ENCODE measurements at regions not wholly inside any gene's neighbourhood (a gene's known extent, or its start where the extent isn't known, plus 50 kb on each side); places are given as distances from the start of the nearest gene placed in this dataset.

DNA sequence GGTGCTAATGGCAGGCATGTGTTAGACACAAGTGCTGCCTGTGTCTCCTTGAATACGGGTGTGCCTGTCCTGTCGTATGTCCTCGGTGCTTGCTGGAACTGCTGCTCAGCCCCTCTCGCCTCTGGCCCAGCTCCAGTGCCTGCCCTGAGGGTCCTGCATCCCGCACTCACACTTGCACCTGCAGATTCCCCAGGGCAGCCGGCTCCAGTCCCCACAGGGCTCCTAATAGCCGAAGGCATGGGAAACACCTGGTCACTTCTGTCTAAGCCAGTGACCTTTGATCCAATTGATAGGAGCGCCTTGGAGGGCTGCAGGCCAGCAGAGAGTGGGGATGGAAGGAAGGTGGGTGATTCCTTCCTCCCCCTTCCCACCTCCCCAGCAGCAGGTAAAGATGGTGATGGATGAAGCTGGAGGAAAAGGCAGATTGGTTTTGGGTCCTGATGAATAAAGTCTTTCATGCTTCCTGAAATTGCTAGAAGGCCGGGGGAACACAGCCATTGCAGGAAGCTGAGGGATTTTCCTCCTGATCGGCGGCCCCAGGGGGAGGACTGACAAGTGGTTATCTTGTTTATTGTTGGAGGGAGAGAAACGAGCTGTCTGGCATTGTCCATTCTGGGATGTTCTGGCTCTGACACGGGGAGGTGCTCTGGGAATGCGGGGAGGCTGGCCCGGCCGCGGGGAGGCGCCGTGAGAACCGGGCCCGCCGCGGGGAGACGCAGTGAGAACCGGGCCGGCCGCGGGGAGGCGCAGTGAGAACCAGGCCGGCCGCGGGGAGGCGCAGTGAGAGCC lies 110.9 kb upstream of the B3GAT1 start:
- no peak overlapping the region for H3K4me3 ChIP-seq (ENCODE audit: low read depth, poor library complexity, severe bottlenecking)
- TF ChIP-seq, protein P1, sequence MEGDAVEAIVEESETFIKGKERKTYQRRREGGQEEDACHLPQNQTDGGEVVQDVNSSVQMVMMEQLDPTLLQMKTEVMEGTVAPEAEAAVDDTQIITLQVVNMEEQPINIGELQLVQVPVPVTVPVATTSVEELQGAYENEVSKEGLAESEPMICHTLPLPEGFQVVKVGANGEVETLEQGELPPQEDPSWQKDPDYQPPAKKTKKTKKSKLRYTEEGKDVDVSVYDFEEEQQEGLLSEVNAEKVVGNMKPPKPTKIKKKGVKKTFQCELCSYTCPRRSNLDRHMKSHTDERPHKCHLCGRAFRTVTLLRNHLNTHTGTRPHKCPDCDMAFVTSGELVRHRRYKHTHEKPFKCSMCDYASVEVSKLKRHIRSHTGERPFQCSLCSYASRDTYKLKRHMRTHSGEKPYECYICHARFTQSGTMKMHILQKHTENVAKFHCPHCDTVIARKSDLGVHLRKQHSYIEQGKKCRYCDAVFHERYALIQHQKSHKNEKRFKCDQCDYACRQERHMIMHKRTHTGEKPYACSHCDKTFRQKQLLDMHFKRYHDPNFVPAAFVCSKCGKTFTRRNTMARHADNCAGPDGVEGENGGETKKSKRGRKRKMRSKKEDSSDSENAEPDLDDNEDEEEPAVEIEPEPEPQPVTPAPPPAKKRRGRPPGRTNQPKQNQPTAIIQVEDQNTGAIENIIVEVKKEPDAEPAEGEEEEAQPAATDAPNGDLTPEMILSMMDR (IDR thresholded peaks at IDR 0.05) = no peak
- intact Hi-C loops (cut with DNase I; ENCODE audit: low total_unique reads) = no loop called here
- no peak for DNase-seq (ENCODE audit: low spot score in 2 of 2)
- WGBS, 2 donors = 56 to 72% methylated on average over 19 to 33 of the region's 33 CpGs

DNA sequence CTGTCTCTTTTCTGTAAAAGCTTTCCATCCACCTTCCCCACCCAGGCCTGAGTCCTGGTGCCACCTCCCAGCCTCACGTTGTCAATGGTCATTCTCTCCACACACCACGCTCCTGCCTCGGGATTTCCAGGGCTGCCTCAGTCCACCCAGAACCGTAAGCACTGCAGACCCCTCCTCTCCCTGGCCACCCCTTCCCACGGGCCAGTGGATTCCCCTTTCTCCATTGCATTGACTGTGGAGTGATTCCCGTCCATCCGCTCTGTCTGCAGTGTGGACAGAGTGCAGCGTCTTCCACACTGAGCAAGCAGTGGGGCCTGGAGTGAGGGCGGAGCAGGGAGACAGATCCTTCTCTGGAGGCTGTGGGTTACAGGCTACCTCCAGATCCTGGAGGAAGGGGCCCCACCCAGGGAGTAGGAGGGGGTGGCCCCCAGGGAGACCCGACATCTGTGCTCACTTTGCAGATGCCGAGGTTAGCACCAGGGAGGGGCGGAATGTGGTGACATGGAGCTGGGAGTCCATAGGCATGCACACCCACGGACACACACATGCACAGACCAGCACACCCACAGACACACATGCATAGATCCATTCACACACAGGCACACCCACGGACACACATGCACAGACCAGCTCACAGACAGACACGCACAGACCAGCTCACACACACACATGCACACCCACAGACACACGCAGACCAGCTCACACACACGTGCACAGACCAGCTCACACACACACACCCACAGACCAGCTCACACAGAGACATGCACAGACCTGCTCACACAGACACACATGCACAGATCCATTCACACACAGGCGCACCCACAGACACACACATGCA lies 109.6 kb upstream of the B3GAT1 start:
- 52% methylated on average over 18 of the region's 18 CpGs for WGBS, 2 donors
- TF ChIP-seq POLR2A (IDR thresholded peaks at IDR 0.05) = no peak
- TF ChIP-seq, protein P1 (IDR thresholded peaks at IDR 0.05) = no peak

DNA sequence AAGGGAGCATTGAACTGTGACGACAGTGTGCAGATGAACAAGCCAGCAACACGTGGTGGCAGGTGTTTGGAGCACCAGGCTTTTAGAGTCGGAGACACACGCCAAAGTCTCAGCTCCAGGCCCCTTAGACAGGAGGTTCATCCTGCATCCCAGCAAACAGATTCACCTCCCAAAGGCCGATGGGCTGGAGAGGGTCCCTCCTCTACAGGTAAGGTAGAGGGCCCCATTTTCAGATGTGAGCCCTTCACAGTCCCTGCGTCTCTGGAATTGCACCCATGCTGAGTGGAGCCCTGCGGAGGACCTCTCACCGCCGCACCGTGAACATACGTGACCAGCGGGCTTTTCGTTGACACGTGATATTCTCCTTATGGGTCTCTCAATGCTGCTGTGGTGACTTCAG lies 109.0 kb upstream of the B3GAT1 start:
- TF ChIP-seq, protein P1 (IDR thresholded peaks at IDR 0.05) = no peak
- no peak for TF ChIP-seq POLR2A (IDR thresholded peaks at IDR 0.05)

More for the DNA sequence above, 109.6 kb upstream of the B3GAT1 start:
- intact Hi-C loops (cut with DNase I; ENCODE audit: low total_unique reads) = no loop called here
- DNase-seq (ENCODE audit: low spot score in 2 of 2) = no peak
- H3K4me3 ChIP-seq (ENCODE audit: low read depth, poor library complexity, severe bottlenecking) = no peak overlapping the region

DNA sequence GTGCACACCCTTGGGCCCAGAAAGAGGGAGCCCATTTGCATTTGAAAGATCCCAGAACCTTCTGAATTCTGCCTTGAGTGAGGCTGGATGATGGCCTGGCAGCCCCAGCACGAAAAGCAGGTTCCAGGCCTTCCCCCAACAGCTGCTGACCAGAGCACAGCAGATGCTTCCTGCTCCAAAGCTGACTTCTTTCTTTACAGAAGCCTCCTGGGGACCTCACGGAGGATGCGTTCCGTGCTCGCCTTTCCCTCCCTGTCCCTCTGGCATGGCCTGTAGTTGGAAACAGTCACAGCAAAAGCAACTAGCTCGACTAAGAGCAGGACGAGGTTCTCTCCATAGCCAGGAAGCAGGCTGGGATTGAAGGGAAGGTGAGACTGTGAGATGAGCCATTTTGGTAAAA lies 107.7 kb upstream of the B3GAT1 start:
- H3K4me3 ChIP-seq (ENCODE audit: low read depth, poor library complexity, severe bottlenecking) = no peak overlapping the region
- TF ChIP-seq POLR2A (IDR thresholded peaks at IDR 0.05) = no peak
- TF ChIP-seq, protein P1 (IDR thresholded peaks at IDR 0.05) = no peak
- no peak for DNase-seq (ENCODE audit: low spot score in 2 of 2)
- intact Hi-C loops (cut with DNase I; ENCODE audit: low total_unique reads) = no loop called here
- 29 to 61% methylated on average over 7 of the region's 7 CpGs for WGBS, 2 donors

More for the DNA sequence above, 109.0 kb upstream of the B3GAT1 start:
- intact Hi-C loops (cut with DNase I; ENCODE audit: low total_unique reads) = no loop called here
- 90 to 94% methylated on average over 14 of the region's 14 CpGs for WGBS, 2 donors
- DNase-seq (ENCODE audit: low spot score in 2 of 2) = no peak
- no peak overlapping the region for H3K4me3 ChIP-seq (ENCODE audit: low read depth, poor library complexity, severe bottlenecking)

DNA sequence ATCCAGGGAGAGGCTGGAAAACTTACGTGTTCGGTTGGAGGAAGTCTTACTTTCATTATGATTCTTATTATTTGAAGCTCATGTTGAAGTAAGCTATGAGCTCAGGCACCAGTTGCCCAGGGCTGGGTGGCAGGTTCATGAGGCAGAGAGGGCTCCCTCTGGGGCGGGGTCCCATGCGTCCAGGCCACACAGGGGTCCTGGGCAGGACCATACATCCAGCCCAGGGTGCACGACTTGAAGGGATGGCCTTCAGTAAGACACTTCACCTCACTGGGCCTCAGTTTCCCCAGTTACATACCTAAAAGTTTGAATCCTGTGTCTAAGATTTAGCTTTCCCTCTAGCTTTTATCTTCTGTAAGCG lies 107.3 kb upstream of the B3GAT1 start:
- intact Hi-C loops (cut with DNase I; ENCODE audit: low total_unique reads) = no loop called here
- no peak overlapping the region for H3K4me3 ChIP-seq (ENCODE audit: low read depth, poor library complexity, severe bottlenecking)
- 69 to 76% methylated on average over 6 of the region's 6 CpGs for WGBS, 2 donors
- DNase-seq (ENCODE audit: low spot score in 2 of 2) = no peak
- no peak for TF ChIP-seq POLR2A (IDR thresholded peaks at IDR 0.05)
- TF ChIP-seq, protein P1 (IDR thresholded peaks at IDR 0.05) = no peak

Data from lower leg skin (tissue), 4 donors.